Keratinocyte (primary cell): ENCODE measurements at regions not wholly inside any gene's neighbourhood (a gene's known extent, or its start where the extent isn't known, plus 50 kb on each side); places are given as distances from the start of the nearest gene placed in this dataset.

Source experiments
- DNase-seq: peaks from one replicate; pipeline ENCODE4 v3.0.0-alpha.2; 2011; ENCODE audit warnings: low read depth, missing footprints, low spot score
- FAIRE-seq: peaks from 2 replicates; lab custom pipeline; 2011; peaks lifted over from hg19 to GRCh38; lab: Jason Lieb, UNC
- H2AFZ ChIP-seq: 2 replicates; pipeline ENCODE4 v1.6.0; 2012; ENCODE audit warnings: low read length, control low read depth, inconsistent platforms; ENCODE audit not compliant: control insufficient read depth
- H3K27ac ChIP-seq: 2 replicates; pipeline ENCODE4 v1.5.1; 2011; ENCODE audit warnings: low read length; ENCODE audit not compliant: control insufficient read depth, insufficient read depth
- H3K27me3 ChIP-seq: 3 replicates; pipeline ENCODE4 v1.6.0; 2011; ENCODE audit warnings: low read length; ENCODE audit not compliant: control insufficient read depth, insufficient read depth; ENCODE audit errors: extremely low read depth
- H3K36me3 ChIP-seq, 2 experiments: 2 replicates in 1 of 2; 3 replicates in 1 of 2; pipeline ENCODE4 v1.5.1; 2011; ENCODE audit warnings: low read length in 2 of 2, mild to moderate bottlenecking in 1 of 2; ENCODE audit not compliant: control insufficient read depth in 2 of 2, insufficient read depth in 2 of 2; ENCODE audit errors: extremely low read depth in 1 of 2
- H3K4me1 ChIP-seq: 3 replicates; pipeline ENCODE4 v1.5.1; 2011; ENCODE audit warnings: low read length; ENCODE audit not compliant: control insufficient read depth, insufficient read depth; ENCODE audit errors: extremely low read depth
- H3K4me2 ChIP-seq: 3 replicates; pipeline ENCODE4 v1.6.0; 2011; ENCODE audit warnings: low read depth, low read length; ENCODE audit not compliant: control insufficient read depth, insufficient read depth; ENCODE audit errors: extremely low read depth
- H3K4me3 ChIP-seq, 3 experiments: fragments of 200-600 bp in 1 of 3; sonication (generic) in 1 of 3; 2 replicates in 2 of 3; 3 replicates in 1 of 3; pipeline ENCODE4 v1.5.1; 2011 to 2016; ENCODE audit warnings: low read length in 3 of 3, mild to moderate bottlenecking in 3 of 3, control low read depth in 2 of 3, inconsistent platforms in 1 of 3, low read depth in 1 of 3, mixed read lengths in 1 of 3, mixed run types in 1 of 3, moderate library complexity in 1 of 3; ENCODE audit not compliant: control insufficient read depth in 2 of 3, insufficient read depth in 2 of 3; ENCODE audit errors: extremely low read depth in 1 of 3
- H3K79me2 ChIP-seq: 2 replicates; pipeline ENCODE4 v1.6.0; 2012; ENCODE audit warnings: low read length; ENCODE audit not compliant: control insufficient read depth, insufficient read depth
- H3K9ac ChIP-seq: 3 replicates; pipeline ENCODE4 v1.6.0; 2011; ENCODE audit warnings: low read length; ENCODE audit not compliant: control insufficient read depth, insufficient read depth; ENCODE audit errors: extremely low read depth
- H3K9me1 ChIP-seq: 3 replicates; pipeline ENCODE4 v1.6.0; 2011; ENCODE audit warnings: low read length; ENCODE audit not compliant: control insufficient read depth, insufficient read depth; ENCODE audit errors: extremely low read depth
- H3K9me3 ChIP-seq: 2 replicates; pipeline ENCODE4 v1.5.1; 2012; ENCODE audit warnings: low read depth, low read length; ENCODE audit not compliant: control insufficient read depth
- H4K20me1 ChIP-seq: 3 replicates; pipeline ENCODE4 v1.6.0; 2011; ENCODE audit warnings: low read length; ENCODE audit not compliant: control insufficient read depth, insufficient read depth; ENCODE audit errors: extremely low read depth
- EZH2 ChIP-seq: IDR thresholded peaks from one replicate; pipeline ENCODE4 v1.6.1; 2012; ENCODE audit warnings: inconsistent platforms, mild to moderate bottlenecking, low read length, moderate library complexity
- dilution Hi-C: fragments of 300-500 bp; cut with MboI; formaldehyde crosslinking; loops from one replicate; pipeline ENCODE4 v1.7.0; 2020; ENCODE audit warnings: low sequenced_read_pairs; ENCODE audit not compliant: extremely low pct_ligation_motif_present
- TF ChIP-seq, protein P1 (sequence below), 3 experiments: IDR thresholded peaks in 1 of 3; conservative IDR thresholded peaks in 1 of 3; optimal IDR thresholded peaks in 1 of 3; 2 replicates in 2 of 3; 3 replicates in 1 of 3; pipeline versions ENCODE3 to v1.5.1; 2011; ENCODE audit warnings: low read length in 3 of 3, mild to moderate bottlenecking in 3 of 3, moderate library complexity in 2 of 3, control low read depth in 1 of 3, inconsistent platforms in 1 of 3; ENCODE audit not compliant: insufficient read depth in 2 of 3; ENCODE audit errors: extremely low read depth in 1 of 3

DNA sequence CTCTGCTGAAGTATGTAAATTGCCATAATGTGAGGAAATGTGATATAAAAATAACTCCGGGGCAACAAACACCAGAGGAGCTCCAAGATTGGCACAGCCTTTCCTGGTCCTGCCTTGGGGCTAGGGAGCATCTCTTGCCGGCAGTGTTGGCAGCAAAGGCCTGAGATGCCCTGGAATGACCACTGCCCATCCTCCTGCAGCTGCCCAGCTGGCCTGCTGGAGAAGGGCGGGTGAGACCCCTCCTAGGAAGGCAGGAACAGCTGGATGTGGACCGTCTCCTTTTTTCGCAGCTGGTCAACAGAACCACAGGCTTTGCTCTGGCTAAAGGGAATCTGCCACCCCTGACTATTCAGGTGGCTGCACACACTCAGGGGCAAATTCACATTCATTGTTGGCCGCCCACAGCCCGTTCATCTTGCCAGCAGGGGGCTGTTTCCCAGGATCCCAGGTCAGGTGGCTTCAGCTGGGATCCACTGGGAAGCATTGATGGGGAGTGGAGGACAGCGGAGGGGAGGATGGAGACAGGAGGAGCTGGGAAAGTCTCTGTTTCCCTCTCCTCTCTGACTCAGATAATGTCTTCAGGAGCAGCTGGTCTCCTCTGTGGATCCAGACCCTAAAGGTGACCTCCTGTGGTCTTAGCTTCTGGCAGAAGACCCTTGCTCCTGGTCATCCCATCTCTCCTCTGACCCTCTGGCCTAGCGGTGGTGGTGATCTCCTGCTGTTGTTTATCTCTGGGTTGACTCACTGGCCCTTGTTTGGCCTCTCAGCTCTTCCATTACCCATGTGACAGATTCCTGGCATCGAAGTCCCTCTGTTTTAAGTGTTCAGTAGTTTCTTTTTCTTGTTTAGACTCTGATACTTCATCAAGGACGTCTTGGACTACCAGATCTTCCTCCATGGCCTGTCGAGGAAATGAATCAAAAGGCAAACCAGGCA, 336.7 kb downstream of the DHX35 start:
- Histone ChIP-seq H3K4me1 (no peaks in the 10 kb centered on the region), H4K20me1 (no peaks in the 10 kb centered on the region), H3K9me3 (no peaks in the 10 kb centered on the region), H2AFZ (no peak overlapping the region), H3K27me3 (no peaks in the 10 kb centered on the region), H3K79me2 (no peaks in the 10 kb centered on the region), H3K9me1 (no peaks in the 10 kb centered on the region), H3K9ac (no peak overlapping the region), H3K4me2 (no peak overlapping the region), H3K36me3 (no peaks in the 10 kb centered on the region), H3K4me3 (no peak overlapping the region), H3K27ac (no peak overlapping the region)
- no peak for FAIRE-seq
- TF ChIP-seq EZH2: no peak
- TF ChIP-seq, protein P1, sequence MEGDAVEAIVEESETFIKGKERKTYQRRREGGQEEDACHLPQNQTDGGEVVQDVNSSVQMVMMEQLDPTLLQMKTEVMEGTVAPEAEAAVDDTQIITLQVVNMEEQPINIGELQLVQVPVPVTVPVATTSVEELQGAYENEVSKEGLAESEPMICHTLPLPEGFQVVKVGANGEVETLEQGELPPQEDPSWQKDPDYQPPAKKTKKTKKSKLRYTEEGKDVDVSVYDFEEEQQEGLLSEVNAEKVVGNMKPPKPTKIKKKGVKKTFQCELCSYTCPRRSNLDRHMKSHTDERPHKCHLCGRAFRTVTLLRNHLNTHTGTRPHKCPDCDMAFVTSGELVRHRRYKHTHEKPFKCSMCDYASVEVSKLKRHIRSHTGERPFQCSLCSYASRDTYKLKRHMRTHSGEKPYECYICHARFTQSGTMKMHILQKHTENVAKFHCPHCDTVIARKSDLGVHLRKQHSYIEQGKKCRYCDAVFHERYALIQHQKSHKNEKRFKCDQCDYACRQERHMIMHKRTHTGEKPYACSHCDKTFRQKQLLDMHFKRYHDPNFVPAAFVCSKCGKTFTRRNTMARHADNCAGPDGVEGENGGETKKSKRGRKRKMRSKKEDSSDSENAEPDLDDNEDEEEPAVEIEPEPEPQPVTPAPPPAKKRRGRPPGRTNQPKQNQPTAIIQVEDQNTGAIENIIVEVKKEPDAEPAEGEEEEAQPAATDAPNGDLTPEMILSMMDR (optimal IDR thresholded peaks at IDR 0.05 in 1 of 3, IDR thresholded peaks at IDR 0.05 in 1 of 3, conservative IDR thresholded peaks at IDR 0.05 in 1 of 3; ENCODE audit: extremely low read depth in 1 of 3, insufficient read depth in 2 of 3, low read length in 3 of 3): no peak
- no peak for DNase-seq
- dilution Hi-C loops: no loop called here

DNA sequence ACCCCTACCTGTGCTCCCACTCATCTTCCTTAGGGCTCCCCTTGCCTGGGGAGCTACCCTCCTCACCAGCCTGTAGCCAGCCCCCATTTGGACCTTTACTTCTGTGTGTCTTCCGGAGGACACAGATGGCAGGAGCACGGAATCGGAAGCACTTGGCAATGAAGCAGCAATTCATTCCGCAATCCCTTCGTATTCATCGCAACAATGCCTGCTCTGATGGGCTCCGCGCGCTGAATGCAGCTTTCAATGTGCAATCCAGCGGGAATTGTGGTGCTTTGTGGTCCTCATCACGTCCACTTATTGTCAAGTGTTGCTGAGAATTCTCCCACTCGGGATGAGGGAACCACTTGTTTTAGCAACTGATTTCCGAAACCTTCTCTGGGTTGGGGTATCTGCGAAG, 336.0 kb downstream of the DHX35 start:
- Histone ChIP-seq H2AFZ (no peak overlapping the region), H3K27ac (no peak overlapping the region), H3K4me2 (no peak overlapping the region), H3K79me2 (no peaks in the 10 kb centered on the region), H3K36me3 (no peaks in the 10 kb centered on the region), H3K4me1 (no peaks in the 10 kb centered on the region), H3K27me3 (no peaks in the 10 kb centered on the region), H3K9me3 (no peaks in the 10 kb centered on the region), H3K9ac (no peak overlapping the region), H4K20me1 (no peaks in the 10 kb centered on the region), H3K4me3 (no peak overlapping the region), H3K9me1 (no peaks in the 10 kb centered on the region)
- FAIRE-seq (no peak), DNase-seq (no peak)
- TF ChIP-seq, protein P1 (optimal IDR thresholded peaks at IDR 0.05 in 1 of 3, IDR thresholded peaks at IDR 0.05 in 1 of 3, conservative IDR thresholded peaks at IDR 0.05 in 1 of 3; ENCODE audit: extremely low read depth in 1 of 3, insufficient read depth in 2 of 3, low read length in 3 of 3): no peak
- no peak for TF ChIP-seq EZH2
- dilution Hi-C loops: no loop called here
